Right ventricle myocardium superior (tissue), 1 donor: ENCODE measurements at regions not wholly inside any gene's neighbourhood (a gene's known extent, or its start where the extent isn't known, plus 50 kb on each side); places are given as distances from the start of the nearest gene placed in this dataset.

Experiments used
- ATAC-seq: fragments of 200-7000 bp; cut with Tn5 transposase; one replicate; pipeline ENCODE4 v1.9.1; 2020; ENCODE audit warnings: mild to moderate bottlenecking; ENCODE audit not compliant: poor library complexity
- DNase-seq: peaks from one replicate; pipeline ENCODE4 v3.0.0-alpha.2; 2020
- intact Hi-C: fragments of 100-400 bp; cut with DNase I; formaldehyde crosslinking; loops from one replicate; pipeline ENCODE4 v1.11.2; 2022
- donor health status: DM: no; HTN: yes; CAD: no; lungs with severe emphysema.

GRCh38 chr2:220871909-220872308 is 700.2 kb downstream of the EPHA4 start:
- ATAC-seq: no peak
- intact Hi-C loops: no loop called here
- DNase-seq: no peak

- intact Hi-C loops: no loop called here
- ATAC-seq (no peak), DNase-seq (no peak)
Measured at GRCh38 chr2:220876080-220876824, 695.9 kb downstream of the EPHA4 start.

- intact Hi-C loops: no loop called here
- ATAC-seq (no peak), DNase-seq (no peak)
Measured at GRCh38 chr2:220877491-220877890, 694.6 kb downstream of the EPHA4 start.

- intact Hi-C loops: no loop called here
- ATAC-seq: no peak
- no peak for DNase-seq
Measured at GRCh38 chr2:220877897-220878296, 694.2 kb downstream of the EPHA4 start.

- intact Hi-C loops: no loop called here
- DNase-seq (no peak), ATAC-seq (no peak)
Measured at GRCh38 chr2:220880623-220881596, 691.2 kb downstream of the EPHA4 start.

GRCh38 chr2:220882507-220882906 is 689.6 kb downstream of the EPHA4 start:
- ATAC-seq (no peak), DNase-seq (no peak)
- intact Hi-C loops: no loop called here

GRCh38 chr2:220885593-220885992 is 686.5 kb downstream of the EPHA4 start:
- intact Hi-C loops: no loop called here
- DNase-seq: no peak
- ATAC-seq: no peak

- intact Hi-C loops: no loop called here
- ATAC-seq: no peak
- DNase-seq: no peak
Measured at GRCh38 chr2:220887271-220887870, 684.7 kb downstream of the EPHA4 start.

GRCh38 chr2:220887876-220888275 is 684.2 kb downstream of the EPHA4 start:
- DNase-seq (no peak), ATAC-seq (no peak)
- intact Hi-C loops: no loop called here

GRCh38 chr2:220890931-220891330 is 681.2 kb downstream of the EPHA4 start:
- DNase-seq (no peak), ATAC-seq (no peak)
- intact Hi-C loops: no loop called here

- ATAC-seq (no peak), DNase-seq (no peak)
- intact Hi-C loops: no loop called here
Measured at GRCh38 chr2:220891405-220891804, 680.7 kb downstream of the EPHA4 start.

GRCh38 chr2:220892018-220892634 is 680.0 kb downstream of the EPHA4 start:
- intact Hi-C loops: no loop called here
- ATAC-seq (no peak), DNase-seq (no peak)

- DNase-seq (no peak), ATAC-seq (no peak)
- intact Hi-C loops: no loop called here
Measured at GRCh38 chr2:220893411-220893810, 678.7 kb downstream of the EPHA4 start.

- ATAC-seq: no peak
- intact Hi-C loops: no loop called here
- DNase-seq: no peak
Measured at GRCh38 chr2:220894069-220894468, 678.0 kb downstream of the EPHA4 start.

- ATAC-seq (peak; percentile 64), DNase-seq (no peak)
- intact Hi-C loops: no loop called here
Measured at GRCh38 chr2:220899492-220899891, 672.6 kb downstream of the EPHA4 start.

- ATAC-seq (no peak), DNase-seq (no peak)
- intact Hi-C loops: no loop called here
Measured at GRCh38 chr2:220904015-220904414, 668.1 kb downstream of the EPHA4 start.

GRCh38 chr2:220913384-220913783 is 658.7 kb downstream of the EPHA4 start:
- no peak for ATAC-seq
- intact Hi-C loops: no loop called here

GRCh38 chr2:220915092-220915623 is 656.9 kb downstream of the EPHA4 start:
- ATAC-seq (no peak), DNase-seq (no peak)
- intact Hi-C loops: no loop called here

More at GRCh38 chr2:220913384-220913783, 658.7 kb downstream of the EPHA4 start:
- DNase-seq: no peak

GRCh38 chr2:220916931-220917330 is 655.2 kb downstream of the EPHA4 start:
- no peak for DNase-seq
- ATAC-seq: no peak

More at GRCh38 chr2:220916931-220917330, 655.2 kb downstream of the EPHA4 start:
- intact Hi-C loops: no loop called here
